ENCODE measurements at regions not wholly inside any gene's neighbourhood (a gene's known extent, or its start where the extent isn't known, plus 50 kb on each side); places are given as distances from the start of the nearest gene placed in this dataset.

- Histone ChIP-seq H3K9me3 (no peaks in the 10 kb centered on the region), H3K4me1 (no peaks in the 10 kb centered on the region), H3K4me3 (ENCODE audit: low read depth, low read length) (no peak overlapping the region), H3K27me3 (replicated peaks; ENCODE audit: control insufficient read depth, insufficient read depth, low read length) (no peaks in the 10 kb centered on the region), H3K36me3 (ENCODE audit: control insufficient read depth, insufficient read depth, low read length) (no peaks in the 10 kb centered on the region)
- no peak for TF ChIP-seq CTCF (IDR thresholded peaks at IDR 0.05; ENCODE audit: insufficient read depth in 1 of 2, low read depth in 1 of 2, low read length in 1 of 2, severe bottlenecking in 1 of 2, unreplicated experiment in 1 of 2)
- BruUV-seq (replicated peaks): no TSS peak
- Mint-ChIP-seq H3K4me3 (ENCODE audit: unreplicated experiment) (no peak overlapping the region), H3K4me1 (ENCODE audit: low read depth, unreplicated experiment) (no peaks in the 10 kb centered on the region), H3K36me3 (ENCODE audit: insufficient read depth, unreplicated experiment) (no peaks in the 10 kb centered on the region), H3K27ac (ENCODE audit: unreplicated experiment) (no peak overlapping the region), H3K9me3 (ENCODE audit: unreplicated experiment) (no peaks in the 10 kb centered on the region), H3K27me3 (ENCODE audit: insufficient read depth, unreplicated experiment) (peaks cover 6% of the 10 kb centered on the region)
- ChIA-PET POLR2A (no interaction called here), CTCF (interaction anchor here (0.6 kb wide), 1 partner anchor 57 kb away, joined by 3 read pairs; no protein-coding TSS in a partner anchor)
- DNase-seq: no peak
- intact Hi-C loops (cut with micrococcal nuclease; ENCODE audit: unreplicated experiment): no loop called here
These were observed 679.3 kb downstream of the NR4A2 start for GRCh38 chr2:155653176-155653575.

GRCh38 chr2:155651851-155652250, 680.7 kb downstream of the NR4A2 start:
- intact Hi-C loops (cut with micrococcal nuclease; ENCODE audit: unreplicated experiment): no loop called here
- no peaks in the 10 kb centered on the region for H3K36me3 Mint-ChIP-seq (ENCODE audit: insufficient read depth, unreplicated experiment)

GRCh38 chr2:155645791-155646190, 686.7 kb downstream of the NR4A2 start:
- ChIA-PET CTCF (no interaction called here), POLR2A (no interaction called here)
- DNase-seq: no peak
- Mint-ChIP-seq H3K27ac (ENCODE audit: unreplicated experiment) (no peak overlapping the region), H3K4me1 (ENCODE audit: low read depth, unreplicated experiment) (no peaks in the 10 kb centered on the region), H3K4me3 (ENCODE audit: unreplicated experiment) (no peak overlapping the region), H3K36me3 (ENCODE audit: insufficient read depth, unreplicated experiment) (no peaks in the 10 kb centered on the region), H3K27me3 (ENCODE audit: insufficient read depth, unreplicated experiment) (peaks cover 6% of the 10 kb centered on the region), H3K9me3 (ENCODE audit: unreplicated experiment) (no peaks in the 10 kb centered on the region)
- no TSS peak for BruUV-seq (replicated peaks)
- intact Hi-C loops (cut with micrococcal nuclease; ENCODE audit: unreplicated experiment): no loop called here
- H3K9me3 ChIP-seq: no peaks in the 10 kb centered on the region
- H3K4me1 ChIP-seq: no peaks in the 10 kb centered on the region
- no peaks in the 10 kb centered on the region for H3K36me3 ChIP-seq (ENCODE audit: control insufficient read depth, insufficient read depth, low read length)
- no peak overlapping the region for H3K4me3 ChIP-seq (ENCODE audit: low read depth, low read length)
- H3K27me3 ChIP-seq (replicated peaks; ENCODE audit: control insufficient read depth, insufficient read depth, low read length): no peaks in the 10 kb centered on the region
- no peak for TF ChIP-seq CTCF (IDR thresholded peaks at IDR 0.05; ENCODE audit: insufficient read depth in 1 of 2, low read depth in 1 of 2, low read length in 1 of 2, severe bottlenecking in 1 of 2, unreplicated experiment in 1 of 2)

More at GRCh38 chr2:155651851-155652250, 680.7 kb downstream of the NR4A2 start:
- no peaks in the 10 kb centered on the region for H3K4me1 ChIP-seq
- Mint-ChIP-seq H3K4me1 (ENCODE audit: low read depth, unreplicated experiment) (no peaks in the 10 kb centered on the region), H3K4me3 (ENCODE audit: unreplicated experiment) (no peak overlapping the region), H3K27ac (ENCODE audit: unreplicated experiment) (no peak overlapping the region), H3K9me3 (ENCODE audit: unreplicated experiment) (no peaks in the 10 kb centered on the region), H3K27me3 (ENCODE audit: insufficient read depth, unreplicated experiment) (peaks cover 7% of the 10 kb centered on the region)
- no peak for TF ChIP-seq CTCF (IDR thresholded peaks at IDR 0.05; ENCODE audit: insufficient read depth in 1 of 2, low read depth in 1 of 2, low read length in 1 of 2, severe bottlenecking in 1 of 2, unreplicated experiment in 1 of 2)
- no peaks in the 10 kb centered on the region for H3K9me3 ChIP-seq
- BruUV-seq (replicated peaks): no TSS peak
- ChIA-PET CTCF (no interaction called here), POLR2A (no interaction called here)
- no peak for DNase-seq
- H3K27me3 ChIP-seq (replicated peaks; ENCODE audit: control insufficient read depth, insufficient read depth, low read length): no peaks in the 10 kb centered on the region
- no peaks in the 10 kb centered on the region for H3K36me3 ChIP-seq (ENCODE audit: control insufficient read depth, insufficient read depth, low read length)
- no peak overlapping the region for H3K4me3 ChIP-seq (ENCODE audit: low read depth, low read length)

All from Caco-2 (cell line).